HG03103 (cell line): ENCODE measurements at regions not wholly inside any gene's neighbourhood (a gene's known extent, or its start where the extent isn't known, plus 50 kb on each side); places are given as distances from the start of the nearest gene placed in this dataset.

Source experiments
- ATAC-seq: cut with Tn5 transposase; IDR thresholded peaks from one replicate; pipeline ENCODE4 v1.9.1; 2021; ENCODE audit warnings: low read depth; ENCODE audit not compliant: unreplicated experiment

DNA sequence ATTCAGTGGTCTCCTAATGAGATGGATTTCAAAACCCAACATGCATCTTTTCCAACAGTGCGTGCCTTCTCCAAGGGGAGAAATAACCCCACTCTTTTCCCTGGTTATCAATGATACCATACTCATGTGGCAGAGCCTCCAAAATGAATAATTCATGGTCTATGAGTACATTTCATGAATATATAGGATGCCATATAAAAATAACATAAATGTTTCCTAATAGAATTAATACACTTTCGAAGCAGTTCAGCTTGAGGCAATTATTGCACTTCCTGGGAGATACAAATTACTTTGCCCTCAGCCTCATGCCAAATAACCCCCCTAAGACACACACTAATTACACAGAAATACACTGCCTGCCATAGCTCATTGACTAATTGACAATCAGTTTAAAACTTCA is 318.6 kb downstream of the ZSWIM6 start:
- ATAC-seq: no peak

DNA sequence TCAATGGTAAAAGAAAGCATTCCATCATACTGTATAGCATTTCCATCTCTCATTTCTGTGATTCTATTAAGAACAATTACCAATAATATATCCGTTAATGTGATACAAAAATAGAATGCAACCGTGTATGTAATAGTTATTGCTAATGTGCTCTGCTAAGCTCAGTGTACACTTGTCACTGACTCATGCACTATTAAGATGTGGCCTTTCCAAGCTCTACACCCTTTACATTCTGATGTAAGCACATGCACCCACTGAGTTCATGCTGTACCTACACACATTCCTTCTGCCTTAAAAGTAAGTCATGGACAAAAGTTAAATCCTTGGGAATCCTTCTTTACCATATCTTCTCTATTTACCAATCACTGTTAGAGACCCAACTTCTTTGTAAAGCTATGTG is 319.1 kb downstream of the ZSWIM6 start:
- ATAC-seq: no peak

DNA sequence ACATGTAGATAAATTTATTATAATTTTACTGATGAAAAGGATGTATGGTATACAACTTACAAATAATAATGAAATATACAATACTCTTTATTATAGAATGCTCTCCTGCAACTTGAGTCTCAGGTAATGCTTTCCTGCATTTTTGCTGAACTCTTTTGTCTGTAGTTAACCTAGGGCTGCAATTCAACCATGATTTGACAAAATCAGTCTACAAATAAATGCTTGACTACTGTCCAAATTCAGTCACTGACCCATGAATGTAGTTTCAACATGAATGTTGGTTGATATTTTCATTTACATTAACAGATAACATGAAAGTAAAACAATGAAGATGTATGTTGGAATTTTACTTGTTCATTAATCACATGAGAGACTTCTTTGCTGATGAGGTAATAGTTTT is 320.9 kb downstream of the ZSWIM6 start:
- no peak for ATAC-seq

DNA sequence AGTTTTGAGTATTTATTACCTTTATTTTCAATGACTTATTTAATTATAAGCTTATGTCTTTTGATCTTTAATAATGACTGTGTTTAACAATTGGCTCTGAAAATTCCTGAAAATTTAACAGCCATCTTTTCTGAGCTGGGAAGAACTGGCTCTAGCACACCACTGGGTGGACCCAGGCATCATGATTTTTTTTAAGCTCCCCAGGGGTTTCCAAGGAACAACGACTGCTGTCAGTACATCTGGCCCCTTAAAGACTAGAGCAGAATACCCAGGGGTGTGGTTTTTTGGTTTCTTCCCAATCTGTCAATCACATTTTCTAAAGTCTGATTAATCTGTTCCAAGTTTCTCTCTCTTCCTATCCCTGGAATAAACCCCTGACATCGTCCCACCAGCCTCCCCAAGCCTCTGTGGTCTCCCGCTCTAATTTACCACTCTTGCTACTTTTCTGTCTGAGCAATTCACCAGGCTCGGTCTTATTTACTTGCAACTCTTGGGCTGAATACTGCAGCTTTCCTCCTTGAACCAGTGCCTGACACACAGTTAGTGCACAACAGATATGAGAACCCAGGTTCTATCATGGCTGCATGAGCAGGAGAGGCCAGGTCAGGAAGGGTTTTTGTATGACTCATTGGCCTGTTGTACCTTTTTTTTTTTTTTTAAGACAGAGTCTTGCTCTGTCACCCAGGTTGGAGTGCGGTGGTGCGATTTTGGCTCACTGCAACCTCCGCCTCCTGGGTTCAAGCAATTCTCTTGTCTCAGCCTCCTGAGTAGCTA is 321.9 kb downstream of the ZSWIM6 start:
- ATAC-seq: no peak

DNA sequence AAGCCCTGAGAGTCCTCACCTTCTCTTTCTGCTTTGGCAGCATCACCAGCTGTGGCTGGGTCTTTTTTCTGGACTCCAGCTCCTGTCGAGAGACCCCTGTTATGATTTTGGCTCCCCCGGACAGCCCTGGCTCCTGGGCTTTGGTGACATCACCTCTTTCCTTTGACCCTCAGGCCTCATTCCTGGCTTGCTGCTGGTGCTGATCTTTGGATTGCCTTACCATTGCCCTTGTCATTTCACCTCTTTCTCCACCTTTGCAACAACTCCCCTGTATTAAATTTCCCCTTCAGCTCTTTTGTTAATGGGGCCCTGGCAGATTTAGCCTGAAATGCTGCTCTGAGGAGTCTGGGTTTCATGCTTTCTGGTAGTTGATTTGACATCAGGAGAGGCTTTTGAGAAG is 322.8 kb downstream of the ZSWIM6 start:
- no peak for ATAC-seq

DNA sequence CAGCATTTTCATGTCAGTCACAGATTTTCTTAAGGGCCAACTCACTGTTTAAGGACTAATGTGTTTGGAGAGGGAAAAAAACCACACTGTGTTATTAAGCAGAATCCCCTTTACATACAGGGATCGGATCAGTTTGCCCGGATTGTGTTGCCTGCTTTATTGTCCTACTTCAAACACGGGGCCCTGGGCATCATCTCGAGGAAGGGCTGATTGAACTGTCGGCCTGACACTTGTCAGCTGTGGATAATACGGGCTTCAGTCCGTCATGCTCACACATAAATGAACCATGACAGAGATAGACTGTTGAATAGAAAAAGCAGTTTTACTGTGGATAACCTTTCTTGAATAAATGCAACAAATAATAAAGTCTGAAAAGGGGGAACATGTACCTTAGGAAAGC is 325.0 kb downstream of the ZSWIM6 start:
- ATAC-seq: no peak

DNA sequence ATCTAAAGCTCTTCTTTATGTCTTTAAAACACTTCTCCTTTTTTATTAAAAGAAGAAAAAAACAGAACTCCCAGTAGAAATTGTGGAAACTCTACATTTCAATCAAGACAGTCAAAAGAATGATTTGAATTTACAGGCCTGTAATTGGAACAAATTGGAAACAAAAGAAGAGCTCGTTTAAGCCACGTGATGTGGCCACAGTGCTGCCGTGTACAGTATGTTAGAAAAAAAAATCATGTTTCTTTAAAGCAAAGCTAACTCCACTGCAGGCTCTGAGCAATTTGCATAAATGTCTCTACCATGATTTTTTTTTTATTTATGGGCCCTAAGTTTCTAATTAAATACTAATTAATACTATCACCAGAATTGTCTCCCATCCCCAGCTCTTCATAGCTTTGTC is 325.6 kb downstream of the ZSWIM6 start:
- no peak for ATAC-seq

DNA sequence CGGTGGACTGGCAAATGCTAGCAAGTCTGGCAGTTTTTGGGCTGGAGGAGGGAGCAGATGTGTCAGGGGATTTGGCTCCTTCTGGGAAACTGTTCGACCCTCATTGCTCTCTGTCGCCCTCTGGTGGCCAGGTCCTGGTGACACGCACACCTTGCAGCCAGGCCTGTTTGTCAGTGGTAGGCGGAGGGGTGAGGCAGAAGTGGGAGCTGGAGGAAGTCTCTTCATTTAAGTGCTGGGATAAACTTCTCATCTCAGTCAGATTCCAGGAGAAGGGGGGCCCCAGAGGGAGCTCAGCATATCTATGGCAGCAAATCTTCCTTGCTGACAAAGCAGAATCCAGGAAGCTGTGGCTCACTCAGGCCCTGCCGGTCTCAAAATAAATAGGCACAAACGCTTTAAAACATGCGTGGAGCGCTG is 326.5 kb downstream of the ZSWIM6 start:
- ATAC-seq: peak; percentile 75

DNA sequence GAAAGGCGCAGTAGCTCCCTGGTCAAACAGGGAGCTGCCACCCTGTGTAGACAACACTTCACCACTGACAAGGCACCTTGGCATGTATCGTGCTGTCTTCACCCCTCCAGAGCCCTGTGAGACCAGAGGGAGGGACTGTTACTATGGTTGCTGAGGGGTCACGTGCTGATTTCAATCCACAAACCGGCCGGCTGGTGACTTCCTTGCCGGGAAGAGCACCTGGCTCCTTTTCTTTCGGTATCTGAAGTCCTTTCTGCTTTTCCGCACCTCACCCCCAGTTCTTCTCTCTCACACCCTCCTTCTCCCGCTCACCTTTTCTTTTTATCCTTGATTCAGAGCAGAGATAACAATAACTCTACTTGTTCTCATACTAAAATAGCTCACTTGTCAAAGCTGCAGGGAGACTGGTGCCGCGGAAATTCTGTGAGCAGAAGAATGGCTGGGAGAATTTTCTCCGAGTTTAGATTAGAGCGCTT is 327.2 kb downstream of the ZSWIM6 start:
- no peak for ATAC-seq

DNA sequence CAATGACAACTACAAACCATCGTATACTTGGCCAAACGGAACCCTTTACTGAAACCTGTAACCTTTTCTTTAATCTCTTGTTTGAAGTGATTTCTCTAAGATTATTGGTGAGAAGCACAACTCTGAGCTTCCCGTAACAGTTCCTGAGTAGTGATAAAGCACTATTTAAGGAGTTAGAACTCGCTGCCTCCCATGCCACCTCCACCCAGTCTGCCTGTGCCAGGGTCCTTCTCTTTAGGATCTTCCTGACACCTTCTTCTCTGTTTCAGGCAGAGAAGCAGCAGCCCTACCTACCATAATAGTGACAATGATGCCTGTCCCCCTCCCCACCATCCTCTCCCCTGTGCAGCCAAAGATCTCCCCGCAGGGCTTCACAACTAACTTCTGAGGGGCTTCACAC is 330.6 kb downstream of the ZSWIM6 start:
- ATAC-seq: no peak

DNA sequence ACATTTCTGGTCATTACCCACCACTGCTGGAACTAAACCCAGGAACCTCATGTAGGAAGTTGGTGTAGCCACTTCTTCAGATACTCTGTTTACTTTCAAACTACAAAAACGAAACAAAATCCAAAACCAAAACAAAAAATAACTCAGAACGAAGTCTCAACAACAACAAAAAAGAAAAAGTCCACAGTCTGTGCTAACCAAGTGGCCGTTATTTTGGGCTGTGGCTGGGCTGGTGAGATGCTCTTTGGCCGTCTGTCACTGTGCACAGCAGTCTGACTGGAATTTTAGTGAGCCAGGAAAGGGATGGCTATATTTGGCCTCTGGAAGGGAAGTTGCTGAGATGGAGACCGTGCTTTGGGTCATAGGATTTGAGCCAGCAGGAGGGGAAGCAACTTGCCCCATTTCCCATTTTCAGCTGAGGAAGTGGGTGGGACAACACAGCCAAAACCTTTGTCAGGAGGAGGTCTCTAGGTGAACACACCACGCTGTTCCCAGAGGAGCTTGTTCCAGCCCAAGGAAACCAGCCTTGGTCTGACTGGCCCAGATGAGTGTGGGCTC is 334.1 kb downstream of the ZSWIM6 start:
- ATAC-seq: no peak

DNA sequence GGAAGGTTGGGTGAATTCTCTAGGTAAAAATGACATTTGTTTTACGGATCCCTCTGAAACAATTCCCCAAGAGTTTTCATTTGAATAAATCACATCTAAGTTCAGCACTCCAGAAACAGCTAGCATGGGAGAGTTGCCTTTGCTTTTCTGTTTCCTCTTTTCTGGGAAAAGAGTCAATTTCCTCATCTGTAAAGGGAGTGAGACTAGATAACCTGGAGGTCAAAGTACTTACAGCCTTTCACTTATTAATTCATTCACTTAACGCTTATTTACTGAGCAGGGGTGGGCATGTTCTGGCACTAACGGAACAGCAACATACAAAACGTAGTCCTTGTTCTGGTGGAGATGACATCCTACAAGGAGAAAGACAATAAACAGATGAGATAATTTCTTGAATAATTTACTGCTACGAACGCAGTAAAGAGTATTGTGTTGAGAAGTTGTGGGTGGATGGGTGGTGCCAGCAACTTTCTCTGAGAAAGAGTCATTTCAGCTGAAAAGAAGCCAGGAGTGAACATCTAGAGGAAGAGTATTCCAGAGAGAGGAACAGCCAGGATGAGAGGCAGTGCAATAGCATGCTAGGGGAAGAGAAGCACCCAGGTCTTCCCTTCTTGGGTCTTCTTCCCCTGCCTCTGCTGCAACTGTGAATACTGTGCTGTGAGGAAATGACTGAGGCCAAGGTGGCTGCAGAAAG is 335.6 kb downstream of the ZSWIM6 start:
- ATAC-seq: no peak

DNA sequence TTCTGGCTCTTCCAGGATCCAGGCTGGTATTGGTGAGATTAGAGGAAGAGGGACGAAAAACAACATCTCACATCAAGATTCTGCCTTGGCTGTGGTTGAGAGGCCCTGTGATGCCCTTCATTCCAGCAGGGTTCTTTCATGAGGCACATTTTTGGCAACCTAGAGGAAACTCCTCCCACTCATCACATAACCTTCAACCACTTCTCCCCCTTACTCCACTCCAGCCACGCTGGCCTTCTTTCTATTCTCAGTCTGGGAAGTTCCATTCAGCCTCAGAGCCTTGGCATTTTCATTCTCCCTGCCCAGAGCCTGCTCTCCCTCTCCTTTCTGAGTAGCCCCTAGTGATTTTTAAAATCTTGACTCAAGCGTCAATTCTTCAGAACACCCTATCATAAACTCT is 337.5 kb downstream of the ZSWIM6 start:
- ATAC-seq: no peak

DNA sequence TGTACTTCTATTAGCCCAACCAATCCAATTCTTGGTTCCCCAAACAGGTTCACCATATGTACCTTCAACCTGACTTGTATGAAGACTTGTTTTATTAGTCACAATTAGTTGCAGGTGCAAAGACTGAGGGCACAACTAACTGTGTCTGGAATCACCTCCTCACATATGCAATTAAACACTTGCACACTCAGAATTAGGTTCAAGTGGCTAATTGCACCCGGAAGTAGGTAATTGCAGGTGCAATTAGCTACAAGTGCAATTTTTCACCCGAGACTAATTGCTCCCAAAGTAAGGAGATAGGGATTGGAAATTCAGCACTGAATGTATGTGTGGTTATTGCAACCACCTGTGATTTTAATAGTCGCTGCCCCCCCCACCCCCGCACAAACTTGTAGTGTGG is 338.9 kb downstream of the ZSWIM6 start:
- no peak for ATAC-seq

DNA sequence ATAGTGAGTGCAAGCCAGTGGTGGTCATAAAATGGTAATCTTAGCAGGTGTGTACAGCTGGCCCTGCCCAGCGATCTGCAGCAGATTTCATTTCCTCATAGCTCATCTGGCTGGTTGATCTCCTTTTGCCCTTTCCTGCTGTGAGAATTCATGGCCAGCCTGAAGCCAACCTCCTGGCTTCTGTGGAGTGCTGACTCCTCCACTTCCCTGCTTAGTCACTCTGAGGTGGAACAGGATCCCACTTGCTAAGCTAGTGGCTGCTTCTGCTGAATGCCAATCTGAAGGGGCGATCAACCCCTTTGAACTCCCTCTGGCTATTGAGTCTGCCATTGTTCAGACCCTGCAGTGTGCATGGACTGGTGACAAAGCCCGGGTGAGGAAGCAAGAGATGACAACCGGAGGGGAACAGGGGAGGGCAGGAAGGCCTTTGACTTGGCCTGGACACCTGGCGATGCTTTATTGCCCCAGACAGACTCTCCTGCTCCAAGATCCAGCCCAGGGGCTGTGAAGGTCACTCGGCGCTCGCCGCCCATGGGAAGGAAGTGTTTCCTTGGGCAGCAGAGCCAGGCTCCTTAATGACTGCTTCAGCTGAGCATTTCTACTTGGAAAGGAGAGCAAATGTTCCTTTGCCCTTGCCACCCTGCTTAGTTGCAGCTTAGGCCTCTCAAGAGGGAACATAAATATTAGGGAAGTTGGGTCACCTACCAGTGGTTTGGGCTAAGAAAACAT is 341.1 kb downstream of the ZSWIM6 start:
- ATAC-seq: no peak

DNA sequence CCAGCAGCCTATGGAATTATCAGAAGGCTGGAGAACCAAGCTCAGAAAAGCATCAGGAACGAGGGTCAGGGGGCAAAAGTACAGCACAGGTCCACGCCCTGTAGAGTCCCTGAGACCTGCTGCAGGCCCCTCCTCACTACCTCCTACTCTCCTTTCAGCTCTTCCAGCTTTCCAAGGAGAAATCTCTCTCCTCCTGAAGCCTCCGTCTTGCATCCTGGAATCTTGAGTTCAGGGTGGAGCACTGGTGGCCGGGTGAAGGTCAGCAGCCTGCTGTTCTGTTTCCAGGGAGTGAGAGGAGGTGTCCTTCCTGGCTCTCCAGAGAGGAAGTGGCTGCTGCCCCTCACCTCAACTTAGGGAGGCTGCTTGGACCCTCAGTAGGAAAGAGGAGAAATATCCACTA is 342.3 kb downstream of the ZSWIM6 start:
- ATAC-seq: no peak

DNA sequence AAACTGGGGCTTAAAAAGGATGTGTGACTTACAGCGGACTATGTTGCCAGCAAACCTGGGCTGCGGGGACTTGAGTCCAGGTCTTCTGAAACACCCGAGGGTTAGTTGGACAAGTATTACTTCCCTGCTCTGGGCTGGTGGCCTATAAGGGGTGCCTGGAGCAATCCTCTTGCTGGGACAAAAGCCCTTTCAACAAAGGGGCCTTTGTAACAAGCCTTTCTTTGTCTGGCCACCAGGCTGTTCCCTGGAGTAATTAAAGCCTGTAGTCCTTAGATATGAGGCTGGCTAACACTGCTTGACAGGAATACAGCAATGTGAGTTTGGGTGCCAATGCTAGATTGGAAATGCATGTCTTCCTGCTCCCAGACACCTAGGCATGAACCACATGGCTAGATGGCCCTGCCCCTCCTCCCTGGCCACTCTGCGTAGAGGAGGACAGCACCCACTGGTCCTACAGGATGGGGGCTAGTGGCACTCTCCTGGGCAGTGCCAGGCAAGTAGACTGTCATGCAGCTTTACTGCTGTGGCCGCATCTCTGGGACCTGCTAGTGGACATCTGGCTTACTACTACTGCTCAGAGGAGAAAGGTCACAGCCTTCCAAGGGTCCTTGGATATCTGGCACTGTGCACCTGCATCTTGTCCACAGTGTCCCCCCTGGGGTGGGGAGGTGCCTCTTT is 343.1 kb downstream of the ZSWIM6 start:
- no peak for ATAC-seq

DNA sequence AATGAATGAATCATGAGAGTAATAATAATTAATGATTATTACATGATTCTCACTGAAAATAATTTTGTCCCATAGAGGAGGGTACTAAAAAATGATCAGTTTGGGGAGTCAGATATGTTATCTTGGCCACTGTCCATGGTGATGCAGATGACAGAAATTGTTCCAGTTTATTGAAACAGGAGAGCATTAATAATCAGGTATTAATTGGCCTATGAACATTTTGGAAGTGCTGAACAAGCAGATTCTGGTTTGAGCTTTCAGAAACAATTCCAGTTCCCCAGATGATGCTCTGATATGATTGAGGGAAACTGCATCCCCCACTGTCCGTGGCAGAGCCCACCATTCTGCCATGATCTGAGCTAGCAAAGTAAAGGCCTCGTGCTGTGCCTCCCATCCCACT is 345.2 kb downstream of the ZSWIM6 start:
- no peak for ATAC-seq

DNA sequence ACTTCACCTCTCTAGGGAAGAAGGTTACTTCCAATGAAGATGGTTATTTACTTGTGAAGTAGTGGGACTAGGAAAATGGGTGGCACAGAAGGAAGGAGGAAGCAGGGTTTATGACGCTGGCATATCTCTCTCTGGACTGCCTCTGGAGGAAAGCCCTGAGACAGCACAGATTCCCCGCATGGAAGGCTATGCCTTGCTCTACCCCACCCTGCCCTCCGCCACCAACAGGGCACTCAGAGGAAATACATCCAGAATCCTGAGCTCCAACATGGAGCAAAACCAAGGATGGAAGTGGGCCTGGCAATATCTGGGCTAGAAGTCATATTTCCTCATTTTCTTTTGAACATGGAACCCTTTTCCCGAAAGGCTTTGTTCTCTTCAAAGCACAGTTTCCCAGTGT is 346.9 kb downstream of the ZSWIM6 start:
- no peak for ATAC-seq

DNA sequence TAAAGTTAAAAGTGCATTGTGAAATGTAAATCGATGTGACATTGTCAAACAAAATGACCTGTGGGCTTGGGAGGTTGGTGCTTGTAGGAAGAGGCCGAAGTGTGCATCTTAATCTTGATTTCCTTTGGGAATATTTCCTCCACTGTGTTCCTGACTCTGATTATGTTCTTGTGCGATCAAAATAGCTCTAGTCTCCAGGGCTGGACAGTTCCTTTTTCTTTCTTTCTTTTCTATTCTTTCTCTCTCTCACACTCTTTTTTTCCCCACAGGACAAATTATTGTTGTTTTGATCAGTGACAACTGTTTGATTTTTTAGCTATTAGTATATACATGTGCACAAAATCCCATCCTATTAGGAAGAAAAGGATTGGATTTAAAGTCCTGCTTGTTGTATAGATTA is 347.5 kb downstream of the ZSWIM6 start:
- ATAC-seq: no peak

DNA sequence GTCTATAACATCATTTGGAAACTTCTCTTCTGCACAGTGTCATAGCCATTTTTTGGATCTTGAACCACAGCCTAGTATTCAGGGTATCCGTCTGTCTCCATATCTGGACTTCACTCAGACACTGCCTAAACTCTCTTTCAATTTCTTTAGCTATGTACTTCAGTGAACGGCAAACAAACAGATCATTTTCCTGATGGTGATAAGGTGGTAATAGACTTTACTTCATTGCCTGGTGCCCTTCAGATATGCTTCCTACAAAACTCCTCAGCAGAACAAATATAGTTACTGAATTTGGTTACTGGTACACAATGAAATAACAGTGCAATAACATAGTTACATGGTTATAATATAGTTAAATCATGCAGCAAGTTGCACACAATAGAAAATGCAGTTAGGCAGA is 348.2 kb downstream of the ZSWIM6 start:
- no peak for ATAC-seq
